Activated CD8-positive, alpha-beta memory T cell treated with anti-CD3 and anti-CD28 coated beads for 4 hours (primary cell): ENCODE measurements at regions not wholly inside any gene's neighbourhood (a gene's known extent, or its start where the extent isn't known, plus 50 kb on each side); places are given as distances from the start of the nearest gene placed in this dataset.
"Not testable (repeated sequence)": the region's sequence is repeated elsewhere in the genome, so short reads cannot be mapped to it uniquely, and the experiment has no call there.

Experiments used
- DNase-seq, 2 donors: peaks; one replicate each; pipeline ENCODE4 v3.0.0-alpha.2; 2020; ENCODE audit warnings: low read depth in 2 of 2

DNA sequence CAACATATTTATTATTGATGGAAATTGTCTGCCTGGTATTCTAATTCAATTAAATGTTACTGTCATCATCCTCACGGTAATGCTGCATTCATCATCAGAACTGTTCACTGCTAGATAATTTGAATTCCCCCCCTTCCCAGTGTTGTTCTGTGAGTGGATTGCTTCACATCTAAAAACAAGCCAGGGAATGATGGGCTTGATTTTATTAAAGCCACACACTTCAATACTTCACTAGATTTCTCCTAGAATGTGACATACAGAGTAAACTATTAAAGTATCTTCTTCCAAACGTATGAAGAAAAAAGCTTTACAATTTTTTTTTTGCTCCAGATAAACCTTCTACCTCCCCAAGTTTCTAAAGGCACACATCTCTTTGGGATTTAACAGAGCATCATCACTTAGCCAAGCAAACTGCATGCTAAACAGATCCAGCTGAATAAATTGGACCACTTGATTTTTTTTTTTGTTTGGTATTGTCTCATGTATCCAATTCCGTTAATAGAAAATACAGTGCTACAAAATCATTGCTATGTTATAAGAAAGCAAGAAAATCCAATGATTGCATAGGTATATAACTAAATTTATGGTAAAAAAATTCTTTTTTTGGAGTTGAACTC lies 692.4 kb downstream of the MTRR start:
- DNase-seq: no peak

DNA sequence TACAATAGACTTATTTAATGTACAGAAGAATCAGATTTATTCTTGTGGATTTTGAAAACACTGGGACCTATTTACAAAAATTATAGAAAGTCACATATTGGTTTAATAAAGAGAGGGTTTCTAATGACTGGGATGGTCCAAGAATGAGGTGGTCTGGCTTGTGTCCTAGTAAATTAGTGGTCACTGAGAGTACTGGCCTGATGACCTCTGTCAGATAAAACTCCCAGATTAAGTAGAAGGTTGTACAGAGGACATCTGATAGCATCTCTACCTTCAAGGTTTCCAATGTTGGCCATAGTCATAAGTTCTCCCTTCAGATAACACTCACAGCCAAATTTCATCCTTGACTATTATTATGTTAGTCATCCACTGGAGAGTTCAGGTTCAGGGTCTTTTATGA lies 692.9 kb downstream of the MTRR start:
- no peak for DNase-seq

DNA sequence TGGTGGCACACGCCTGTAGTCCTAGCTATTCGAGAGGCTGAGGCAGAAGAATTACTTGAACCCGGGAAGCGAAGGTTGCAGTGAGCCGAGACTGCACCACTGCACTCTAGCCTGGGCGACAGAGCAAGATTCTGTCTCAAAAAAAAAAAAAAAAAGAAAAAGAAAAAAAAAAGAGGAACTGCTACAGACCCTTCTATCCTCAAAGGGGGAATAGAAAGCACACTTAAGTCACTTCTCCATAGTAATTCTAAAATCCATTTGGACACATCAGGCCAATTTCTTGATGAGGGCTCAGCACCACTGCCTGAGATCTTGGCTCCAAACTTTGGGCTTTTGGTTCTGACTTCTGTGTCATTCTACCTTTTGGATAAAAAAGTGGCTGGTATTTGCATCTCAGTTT lies 694.6 kb downstream of the MTRR start:
- not testable (repeated sequence) for DNase-seq

DNA sequence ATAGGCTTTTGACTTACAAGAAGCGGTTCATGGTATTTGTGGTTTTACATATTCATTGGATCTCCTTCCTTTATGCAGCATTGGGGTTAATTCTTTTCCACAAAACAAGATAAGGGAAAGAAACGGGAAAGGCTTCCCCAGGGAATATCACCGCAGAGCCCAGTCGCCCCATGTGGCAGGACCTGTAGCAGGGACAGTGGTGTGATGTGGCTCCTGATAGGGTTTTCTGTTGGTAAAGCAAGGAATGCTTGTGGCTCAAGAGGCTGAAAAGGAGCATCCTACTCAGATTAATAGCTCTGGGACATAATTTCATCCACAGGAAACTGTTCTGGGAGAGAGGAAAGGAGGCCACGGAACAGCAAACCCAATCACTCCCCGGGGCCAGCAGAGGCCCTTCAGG lies 699.9 kb downstream of the MTRR start:
- DNase-seq: no peak

DNA sequence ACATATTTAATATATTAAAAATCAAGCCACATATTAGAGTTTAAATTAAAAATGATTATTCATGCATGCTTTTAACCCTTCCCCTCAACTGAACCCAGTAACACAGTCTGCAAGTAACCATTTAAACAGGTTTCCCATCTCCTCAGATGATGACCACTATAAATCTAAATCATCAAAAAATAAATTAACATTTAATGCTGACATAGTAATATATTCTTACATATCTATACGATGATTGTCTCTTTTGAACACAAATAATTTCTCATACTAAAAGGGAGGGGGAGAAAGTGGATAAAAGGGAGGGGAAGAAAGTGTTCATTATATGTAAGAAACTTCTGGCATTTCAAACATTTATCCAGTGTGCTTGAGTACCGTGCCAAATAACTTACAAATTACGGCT lies 701.6 kb downstream of the MTRR start:
- no peak for DNase-seq

DNA sequence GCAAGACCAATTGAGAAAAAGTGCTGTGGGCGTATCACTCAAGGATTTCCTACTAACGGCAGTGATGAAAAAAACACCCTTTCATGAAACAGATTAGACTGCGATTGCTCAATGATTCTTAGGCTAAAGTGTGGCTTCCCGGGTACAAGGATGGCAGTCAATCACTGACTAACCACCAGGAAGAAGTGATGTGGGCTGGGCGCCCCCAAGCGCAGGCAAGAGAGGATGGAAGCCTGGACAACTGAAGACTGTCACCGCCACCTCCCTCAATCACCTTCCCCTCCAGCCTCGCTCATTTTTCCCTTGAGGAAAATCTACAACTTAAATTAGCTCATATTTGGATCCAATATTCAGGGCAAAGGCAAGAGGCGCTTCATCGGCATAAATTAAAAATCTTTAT lies 707.2 kb downstream of the MTRR start:
- DNase-seq: no peak

DNA sequence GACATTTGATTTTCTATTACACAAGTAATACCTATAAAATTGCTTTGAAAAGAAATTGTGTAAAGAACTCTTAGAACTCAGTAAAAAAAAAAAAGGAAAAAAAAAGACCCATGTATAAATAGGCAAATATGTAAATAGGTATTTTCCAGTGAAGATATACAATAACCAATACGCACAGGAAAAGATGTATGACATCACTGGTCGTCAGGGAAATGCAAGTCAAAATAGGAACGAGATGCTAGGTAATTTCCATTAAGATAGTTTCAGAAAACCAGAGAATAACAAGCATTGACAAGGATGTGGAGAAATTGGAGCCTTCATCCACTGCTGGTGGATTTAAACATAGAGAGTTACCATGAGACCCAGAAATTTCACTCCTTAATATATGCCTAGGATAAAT lies 708.8 kb downstream of the MTRR start:
- no peak for DNase-seq

DNA sequence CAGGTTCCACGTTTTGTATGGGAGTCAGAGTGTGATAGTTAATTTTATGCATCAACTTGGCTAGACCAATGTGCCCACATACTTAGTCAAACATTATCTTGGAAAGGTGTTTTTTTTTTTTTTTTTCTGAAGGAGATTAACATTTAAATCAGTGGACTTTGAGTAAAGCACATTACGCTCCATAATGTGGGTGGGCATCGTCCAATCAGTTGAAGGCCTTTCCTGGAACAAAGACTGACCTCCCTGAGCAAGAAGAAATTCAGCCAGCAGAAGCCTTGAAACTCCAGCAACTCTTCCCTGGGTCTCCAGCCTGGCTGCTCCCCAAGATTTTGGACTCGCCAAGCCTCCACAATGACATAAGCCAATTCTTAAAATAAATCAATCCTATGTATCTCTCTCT lies 711.4 kb downstream of the MTRR start:
- DNase-seq: no peak

DNA sequence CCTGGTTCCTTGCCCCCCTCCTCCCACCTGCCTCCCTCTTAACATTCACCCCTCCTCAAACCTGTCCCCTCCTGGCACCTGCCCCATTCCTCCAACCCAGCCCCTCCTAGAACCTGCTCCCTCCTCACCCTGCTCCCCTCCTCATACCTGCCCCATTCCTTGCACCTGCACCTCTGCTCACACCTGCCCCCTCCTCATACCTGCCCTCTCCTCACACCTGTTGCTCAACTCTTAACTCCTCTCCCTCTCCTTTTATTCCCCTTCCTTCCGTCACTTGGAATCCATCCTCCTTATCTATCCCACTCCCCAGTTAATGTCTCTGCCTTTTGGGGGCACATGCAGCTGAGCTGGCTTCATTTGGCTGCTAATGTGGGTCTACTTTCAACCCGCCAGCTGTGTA lies 712.1 kb downstream of the MTRR start:
- DNase-seq: no peak

DNA sequence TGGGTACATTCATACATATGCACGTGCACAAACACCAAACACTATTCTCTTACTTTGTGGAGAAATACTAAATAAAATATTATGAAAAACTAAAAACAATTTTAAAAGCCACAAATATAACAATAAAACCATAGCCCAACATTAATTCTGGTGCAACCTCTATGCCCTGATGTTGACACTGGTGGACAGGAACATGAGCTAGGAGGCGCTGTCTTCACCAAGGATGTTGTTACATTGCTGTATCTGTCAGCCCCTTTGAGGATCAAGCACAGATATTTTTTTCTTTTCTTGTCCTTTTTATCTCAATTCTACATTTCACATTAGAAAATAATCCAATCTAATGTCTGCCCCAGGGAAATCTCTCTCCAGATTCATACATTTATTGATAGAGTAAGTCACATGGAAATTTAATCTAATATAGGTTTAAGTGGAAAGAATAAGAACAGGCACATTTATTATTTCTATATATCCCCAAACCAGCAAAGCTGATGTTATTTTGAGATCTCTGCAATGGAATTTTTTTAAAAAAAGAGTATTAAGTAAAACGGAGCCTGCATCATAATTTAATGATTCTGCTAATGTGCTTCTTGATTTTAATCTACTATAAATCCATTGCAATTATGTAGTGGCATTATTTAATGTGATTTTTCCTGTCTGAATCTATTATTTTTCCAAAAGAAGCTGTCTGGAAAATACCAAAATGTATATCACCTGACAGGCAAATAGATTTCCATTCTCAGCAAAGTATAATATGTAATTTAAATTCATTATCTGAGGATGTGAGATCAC lies 716.5 kb downstream of the MTRR start:
- DNase-seq: no peak

DNA sequence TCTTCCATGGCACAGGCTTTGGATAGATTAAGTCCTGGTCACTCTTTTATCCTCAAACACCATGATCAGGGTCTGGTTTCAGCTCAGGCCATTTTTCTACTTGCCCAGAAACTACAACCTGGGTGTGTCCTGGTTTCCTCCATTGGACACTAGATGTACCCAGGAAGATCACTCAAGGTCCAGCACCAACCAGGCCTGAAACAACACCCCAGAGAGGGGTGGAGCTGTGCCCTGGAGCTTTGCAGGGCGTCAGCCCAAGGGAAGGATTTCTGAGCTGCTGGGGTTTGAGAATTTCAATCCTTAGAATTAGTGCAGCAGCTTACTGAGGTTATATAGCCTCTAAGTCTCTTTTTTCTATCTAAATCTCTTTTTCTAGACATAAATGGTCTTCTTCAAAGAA lies 722.0 kb downstream of the MTRR start:
- no peak for DNase-seq

DNA sequence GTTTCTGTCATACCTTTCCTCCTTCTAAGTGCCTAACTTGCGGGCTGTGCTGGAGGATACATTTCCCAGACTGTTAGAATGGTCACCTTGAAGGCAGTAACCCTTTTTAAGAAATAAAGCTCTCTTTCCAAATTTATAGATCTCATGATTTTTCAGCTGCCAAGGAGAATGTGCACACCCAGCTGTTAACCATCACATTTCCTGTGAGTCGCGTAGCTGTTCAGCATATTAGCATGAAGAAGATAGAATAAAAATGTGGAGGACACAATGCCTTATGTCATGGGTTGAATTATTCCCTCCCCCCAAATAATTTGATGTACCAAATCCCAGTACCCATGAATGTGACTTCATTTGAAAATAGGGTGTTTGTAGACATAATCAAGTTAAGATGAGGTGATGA lies 729.4 kb downstream of the MTRR start:
- DNase-seq: no peak

DNA sequence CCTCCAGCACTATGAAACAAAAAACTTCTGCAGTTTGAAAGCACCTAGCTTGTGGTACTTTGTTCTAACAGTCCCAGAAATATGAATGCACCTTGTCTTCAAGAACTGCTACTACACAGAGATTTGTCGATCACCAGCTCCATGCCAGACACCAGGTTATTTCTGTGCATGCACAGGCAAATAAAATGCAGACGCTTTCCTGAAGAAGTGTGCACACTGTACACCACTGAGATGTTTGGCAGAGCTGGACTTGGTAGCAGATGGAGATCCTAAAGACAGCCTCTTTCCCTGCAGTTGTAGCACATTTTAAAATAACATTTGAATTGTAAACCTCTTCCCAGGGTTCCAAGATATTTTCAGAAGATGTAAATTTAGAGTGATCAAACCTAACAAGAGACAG lies 730.0 kb downstream of the MTRR start:
- no peak for DNase-seq

DNA sequence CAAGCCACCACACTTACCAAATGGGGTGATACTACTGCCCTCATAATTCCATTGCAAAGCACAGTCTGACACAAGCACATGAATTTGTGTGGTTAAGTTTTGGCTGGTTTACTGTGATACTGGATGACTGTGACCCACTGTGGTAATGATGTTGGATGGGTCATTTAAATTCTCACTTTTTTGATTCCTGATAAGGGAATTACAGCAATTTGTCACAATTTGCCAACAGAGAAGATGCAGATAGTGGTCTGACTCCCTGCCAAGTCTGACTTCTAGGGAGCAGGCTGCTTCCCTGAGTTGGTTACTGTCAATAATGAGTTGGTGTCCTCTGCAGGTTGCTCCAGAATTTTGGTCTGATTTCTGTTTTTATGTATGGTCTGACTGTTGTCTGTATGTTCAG lies 731.9 kb downstream of the MTRR start:
- DNase-seq: no peak

DNA sequence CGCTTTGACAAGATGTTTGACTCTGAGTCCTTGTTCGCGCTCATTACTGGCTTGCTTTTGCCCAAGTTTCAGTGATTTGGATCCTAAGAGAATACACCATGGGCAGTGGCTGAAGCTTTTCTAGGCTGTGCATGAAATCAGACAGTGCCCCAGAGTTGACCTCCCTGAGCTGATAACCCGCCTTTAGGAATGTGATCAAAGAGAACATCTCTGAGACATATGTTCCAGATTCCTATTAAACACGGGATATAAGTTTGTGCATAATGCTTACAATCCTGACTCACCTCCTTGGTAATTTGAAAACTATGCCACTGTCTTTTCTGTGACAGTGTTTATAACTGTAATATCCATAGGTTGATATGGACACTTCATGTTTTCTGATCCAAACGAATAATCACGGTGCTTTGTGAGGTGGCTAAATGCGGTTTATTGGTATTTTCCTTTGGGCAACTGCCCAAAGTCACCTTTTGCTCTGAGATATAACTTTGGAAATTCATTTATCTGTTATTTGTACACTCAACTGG lies 732.9 kb downstream of the MTRR start:
- no peak for DNase-seq

DNA sequence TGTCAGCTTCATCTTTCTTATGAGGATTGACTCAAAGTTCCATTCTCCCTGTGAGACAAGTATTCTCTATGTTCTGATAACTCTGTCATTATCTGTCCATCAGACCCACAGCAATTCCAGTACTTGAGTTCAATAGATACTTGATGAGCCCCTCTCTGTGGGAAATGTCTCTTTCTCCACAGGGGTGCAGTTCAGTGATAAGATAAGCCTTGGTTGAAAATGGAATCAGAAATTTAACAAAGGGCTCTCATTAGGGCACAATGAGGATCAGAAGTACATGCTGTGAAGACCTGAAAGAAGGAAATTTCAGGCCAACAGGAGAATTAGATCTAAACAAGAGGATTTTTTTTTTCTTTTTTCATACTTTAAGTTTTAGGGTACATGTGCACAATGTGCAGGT lies 737.3 kb downstream of the MTRR start:
- DNase-seq: no peak

DNA sequence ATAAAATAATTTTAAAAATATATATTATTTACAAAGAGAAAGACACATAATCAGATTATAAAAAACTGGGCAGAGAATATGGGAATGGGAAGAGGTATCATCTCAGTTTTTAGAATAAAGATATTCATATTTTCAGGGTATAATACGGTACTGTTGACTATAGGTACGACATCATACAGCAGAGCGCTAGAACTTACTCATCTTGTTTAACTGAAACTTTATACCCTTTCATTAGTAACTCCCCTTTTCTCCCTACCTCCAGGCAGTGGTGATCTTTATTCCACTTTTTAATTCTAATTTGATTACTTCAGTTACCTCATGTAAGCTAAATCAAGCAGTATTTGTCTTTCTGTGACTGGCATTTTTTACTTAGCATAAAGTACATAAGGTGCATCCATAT lies 742.1 kb downstream of the MTRR start:
- no peak for DNase-seq

DNA sequence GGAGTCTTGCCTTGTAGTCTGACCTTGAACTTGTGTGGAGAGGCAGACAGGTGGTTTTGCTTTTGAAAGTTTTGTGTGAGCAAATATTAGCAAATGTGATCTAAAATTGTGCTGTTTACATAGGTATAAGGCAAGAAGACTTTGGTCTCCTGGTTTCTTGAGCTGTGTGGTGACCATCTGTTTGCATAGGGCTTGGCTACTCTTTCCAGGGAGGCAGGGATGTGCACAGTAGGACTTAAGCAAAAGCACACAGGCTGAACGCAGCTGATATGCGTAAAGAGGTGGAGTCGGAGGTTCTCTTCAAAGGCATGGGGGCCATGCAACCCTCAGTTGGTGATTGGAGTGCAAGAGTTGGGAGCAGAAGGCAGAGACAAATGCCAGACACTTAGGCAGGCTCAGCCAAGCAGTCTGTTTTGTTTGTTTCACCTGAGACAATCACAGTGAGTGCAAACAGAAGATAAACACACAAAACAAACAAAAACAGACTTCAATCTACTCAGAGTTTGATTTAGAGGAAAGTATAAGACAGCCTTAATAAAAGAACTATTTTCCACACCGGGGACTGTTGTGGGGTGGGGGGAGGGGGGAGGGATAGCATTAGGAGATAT lies 744.2 kb downstream of the MTRR start:
- no peak for DNase-seq

DNA sequence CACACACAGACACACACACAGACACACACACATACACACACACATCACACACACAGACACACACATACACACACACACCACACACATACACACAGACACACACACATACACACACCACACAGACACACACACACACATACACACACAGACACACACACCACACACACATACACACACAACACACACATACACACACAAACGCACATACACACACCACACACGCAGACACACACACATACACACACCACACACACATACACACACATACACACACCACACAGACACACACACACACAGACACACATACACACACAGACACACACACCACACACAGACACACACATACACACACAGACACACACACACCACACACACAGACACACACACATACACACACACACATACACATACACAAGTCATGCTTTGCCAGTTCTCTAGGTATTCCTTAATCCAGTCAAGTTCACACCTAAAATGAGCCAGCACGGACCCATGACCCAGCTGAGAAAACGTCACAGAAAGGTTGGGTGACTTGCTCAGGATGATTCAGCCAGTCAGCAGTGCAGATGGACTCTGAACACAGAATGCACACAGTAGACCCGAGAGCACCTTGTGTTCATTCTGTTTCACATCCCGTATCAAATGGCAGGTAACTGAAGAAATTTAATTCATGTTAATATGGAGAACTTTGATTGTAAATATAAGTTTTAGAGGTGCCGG lies 746.4 kb downstream of the MTRR start:
- no peak for DNase-seq

DNA sequence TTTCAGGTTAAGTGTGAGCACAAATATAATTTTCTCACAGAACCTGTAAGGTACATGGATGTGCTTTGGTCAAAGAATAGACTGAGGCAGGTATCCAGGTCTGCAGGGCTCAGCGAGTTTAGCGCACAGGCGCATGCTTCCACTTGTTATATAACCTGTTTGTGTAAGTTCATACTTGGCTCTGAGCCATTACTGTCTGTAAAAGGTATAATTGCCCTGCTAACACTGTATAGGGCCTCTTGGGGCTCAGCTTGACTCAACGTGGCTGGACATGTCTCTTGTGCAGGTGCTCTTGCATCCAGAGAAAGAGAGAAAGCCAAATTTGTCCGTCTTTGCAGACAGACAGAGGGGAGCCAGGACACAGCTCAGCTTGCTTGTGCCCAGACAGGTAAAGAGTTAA lies 759.6 kb downstream of the MTRR start:
- DNase-seq: no peak

DNA sequence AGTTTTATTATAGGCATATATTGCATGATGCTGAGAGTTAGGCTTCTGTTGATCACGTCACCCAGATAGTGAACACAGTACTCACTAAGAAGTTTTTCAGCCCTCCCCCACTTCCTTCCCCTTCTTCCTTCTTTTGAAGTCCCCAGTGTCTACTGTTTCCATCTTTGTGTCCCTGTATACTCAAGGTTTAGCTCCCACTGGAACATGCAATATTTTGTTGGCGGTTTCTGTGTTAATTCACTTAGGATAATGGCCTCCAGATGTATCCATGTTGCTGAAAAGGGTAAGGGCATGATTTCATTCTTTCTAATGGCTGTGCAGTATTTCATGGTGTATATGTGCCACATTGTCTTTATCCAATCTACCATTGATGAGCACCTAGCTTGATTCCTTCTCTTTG lies 764.3 kb downstream of the MTRR start:
- no peak for DNase-seq

DNA sequence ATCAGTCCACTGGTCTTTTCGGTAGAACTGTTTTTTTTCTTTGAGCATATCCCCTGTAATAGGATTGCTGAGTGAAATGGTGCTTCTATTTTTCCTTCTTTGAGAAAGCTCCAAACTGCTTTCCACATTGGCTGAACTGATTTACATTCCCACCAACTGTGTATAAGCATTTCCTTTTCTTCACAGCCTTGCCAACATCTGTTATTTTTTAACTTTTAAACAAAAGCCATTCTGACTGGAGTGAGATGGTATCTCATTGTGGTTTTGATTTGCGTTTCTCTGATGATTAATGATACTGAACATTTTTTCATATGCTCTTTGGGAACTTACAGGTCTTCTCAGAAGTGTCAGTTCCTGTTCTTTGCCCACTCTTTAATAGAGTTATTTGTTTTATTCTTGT lies 764.7 kb downstream of the MTRR start:
- no peak for DNase-seq

DNA sequence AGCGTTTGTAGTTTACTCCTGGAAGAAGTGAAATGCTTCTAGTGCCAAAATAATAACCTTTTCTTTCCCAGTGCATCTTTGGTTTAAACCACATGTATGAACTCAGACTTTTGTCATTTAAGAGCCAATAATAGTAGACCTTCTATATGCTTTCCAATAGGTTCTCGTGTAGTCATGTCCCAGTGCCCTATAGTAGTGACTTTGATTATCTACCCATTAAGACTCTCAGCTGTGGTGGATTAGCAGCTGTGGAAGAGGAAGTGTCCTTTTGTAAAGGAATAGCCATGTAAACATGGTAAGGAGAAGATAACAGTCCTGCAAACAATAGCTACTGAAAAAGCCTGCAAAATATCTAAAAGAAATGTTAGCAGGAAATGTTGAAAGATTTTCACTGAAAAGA lies 765.3 kb downstream of the MTRR start:
- DNase-seq: no peak
